BLaER1 (cell line): ENCODE measurements at regions not wholly inside any gene's neighbourhood (a gene's known extent, or its start where the extent isn't known, plus 50 kb on each side); places are given as distances from the start of the nearest gene placed in this dataset.
A peak's percentile ranks its signal among the peaks of the same experiment; 100 is the strongest.

ENCODE experiments used
- H3K27ac ChIP-seq: shearing (Covaris generic); formaldehyde crosslinking; 2 replicates; pipeline ENCODE4 v1.8.1; 2022
- H3K27me3 ChIP-seq: shearing (Covaris generic); formaldehyde crosslinking; 2 replicates; pipeline ENCODE4 v1.8.1; 2022
- H3K36me3 ChIP-seq: shearing (Covaris generic); formaldehyde crosslinking; 2 replicates; pipeline ENCODE4 v1.8.1; 2022
- H3K4me1 ChIP-seq: shearing (Covaris generic); formaldehyde crosslinking; 2 replicates; pipeline ENCODE4 v1.8.1; 2022
- H3K4me2 ChIP-seq: shearing (Covaris generic); formaldehyde crosslinking; 2 replicates; pipeline ENCODE4 v1.8.1; 2022
- H3K4me3 ChIP-seq: shearing (Covaris generic); formaldehyde crosslinking; 2 replicates; pipeline ENCODE4 v1.8.1; 2022
- H3K9ac ChIP-seq: shearing (Covaris generic); formaldehyde crosslinking; 2 replicates; pipeline ENCODE4 v1.8.1; 2022
- H3K9me3 ChIP-seq: shearing (Covaris generic); formaldehyde crosslinking; 2 replicates; pipeline ENCODE4 v1.8.1; 2022
- H4K20me1 ChIP-seq: shearing (Covaris generic); formaldehyde crosslinking; 2 replicates; pipeline ENCODE4 v1.8.1; 2022
- Cebpa-rat ChIP-seq: shearing (Covaris generic); IDR thresholded peaks from 2 replicates; pipeline ENCODE4 v1.8.1; 2022

- Histone ChIP-seq H3K27ac (no peak overlapping the region), H3K36me3 (peaks cover 21% of the 10 kb centered on the region; the same call in 1 of the 2 replicates), H3K9me3 (no peaks in the 10 kb centered on the region), H3K27me3 (no peaks in the 10 kb centered on the region), H3K4me3 (no peak overlapping the region), H4K20me1 (peaks cover 5% of the 10 kb centered on the region; the same call in 1 of the 2 replicates), H3K4me1 (peaks cover 29% of the 10 kb centered on the region), H3K4me2 (no peak overlapping the region), H3K9ac (no peak overlapping the region)
- no peak for TF ChIP-seq Cebpa-rat
These were observed 50.0 kb downstream of the PIK3C2A start for GRCh38 chr11:17157761-17158160.

GRCh38 chr11:17156283-17156682 is 51.5 kb downstream of the PIK3C2A start:
- peaks cover 21% of the 10 kb centered on the region; the same call in 1 of the 2 replicates for H3K36me3 ChIP-seq
- H3K4me3 ChIP-seq, result no peak overlapping the region
- H3K27me3 ChIP-seq, result no peaks in the 10 kb centered on the region
- TF ChIP-seq Cebpa-rat, result no peak
- H3K9me3 ChIP-seq, result no peaks in the 10 kb centered on the region
- H3K27ac ChIP-seq, result no peak overlapping the region
- H3K9ac ChIP-seq, result no peak overlapping the region
- no peak overlapping the region for H3K4me2 ChIP-seq
- peaks cover 17% of the 10 kb centered on the region for H3K4me1 ChIP-seq
- peaks cover 5% of the 10 kb centered on the region; the same call in 1 of the 2 replicates for H4K20me1 ChIP-seq

- Histone ChIP-seq H3K27me3 (no peaks in the 10 kb centered on the region), H3K36me3 (peaks cover 21% of the 10 kb centered on the region; the same call in 1 of the 2 replicates), H3K9ac (no peak overlapping the region), H3K4me3 (no peak overlapping the region), H3K27ac (no peak overlapping the region), H3K4me1 (peaks cover 5% of the 10 kb centered on the region), H3K4me2 (no peak overlapping the region), H3K9me3 (no peaks in the 10 kb centered on the region), H4K20me1 (peaks cover 5% of the 10 kb centered on the region; the same call in 1 of the 2 replicates)
- TF ChIP-seq Cebpa-rat, result no peak
These were observed 53.2 kb downstream of the PIK3C2A start for GRCh38 chr11:17154409-17155159.

GRCh38 chr11:17153757-17154156 is 54.0 kb downstream of the PIK3C2A start:
- TF ChIP-seq Cebpa-rat, result no peak
- Histone ChIP-seq H4K20me1 (0 out of 2 replicates have a peak, but pooled peaks cover 5% of the 10 kb centered on the region), H3K9ac (no peak overlapping the region), H3K9me3 (no peaks in the 10 kb centered on the region), H3K36me3 (peaks cover 21% of the 10 kb centered on the region; the same call in 1 of the 2 replicates), H3K4me1 (peaks cover 5% of the 10 kb centered on the region), H3K27me3 (no peaks in the 10 kb centered on the region), H3K4me2 (no peak overlapping the region), H3K27ac (no peak overlapping the region), H3K4me3 (no peak overlapping the region)

DNA sequence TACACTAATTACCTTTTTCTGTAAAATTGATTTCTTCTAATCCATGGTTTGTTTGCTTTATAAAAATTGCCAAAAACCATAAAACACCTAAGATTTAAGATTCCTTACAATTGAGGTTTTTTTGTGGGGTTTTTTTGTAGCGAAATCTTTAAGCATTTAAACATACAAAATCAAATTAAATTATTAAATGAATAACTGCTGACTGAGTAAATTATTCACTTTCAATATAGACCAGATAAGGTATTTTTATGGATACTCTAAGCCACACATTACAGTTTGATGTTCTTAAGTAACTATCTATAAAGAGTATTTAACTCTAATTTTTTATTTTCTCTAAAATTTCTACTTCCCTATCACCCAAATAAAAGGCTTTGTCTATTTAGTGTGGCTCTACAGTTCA is 55.5 kb downstream of the PIK3C2A start:
- H3K4me2 ChIP-seq, result no peak overlapping the region
- H3K4me3 ChIP-seq, result no peak overlapping the region
- no peaks in the 10 kb centered on the region for H3K9me3 ChIP-seq
- H3K36me3 ChIP-seq, result peaks cover 31% of the 10 kb centered on the region
- no peaks in the 10 kb centered on the region for H3K27me3 ChIP-seq
- no peak overlapping the region for H3K27ac ChIP-seq
- TF ChIP-seq Cebpa-rat, result no peak
- peaks cover 5% of the 10 kb centered on the region for H3K4me1 ChIP-seq
- 0 out of 2 replicates have a peak, but pooled peaks cover 5% of the 10 kb centered on the region for H4K20me1 ChIP-seq
- no peak overlapping the region for H3K9ac ChIP-seq

GRCh38 chr11:17150521-17150920 is 57.3 kb downstream of the PIK3C2A start:
- no peaks in the 10 kb centered on the region for H4K20me1 ChIP-seq
- H3K4me2 ChIP-seq, result no peak overlapping the region
- no peaks in the 10 kb centered on the region for H3K9me3 ChIP-seq
- no peak overlapping the region for H3K4me3 ChIP-seq
- TF ChIP-seq Cebpa-rat, result no peak
- no peaks in the 10 kb centered on the region for H3K27me3 ChIP-seq
- H3K4me1 ChIP-seq, result peaks cover 11% of the 10 kb centered on the region
- no peak overlapping the region for H3K9ac ChIP-seq
- H3K36me3 ChIP-seq, result peaks cover 46% of the 10 kb centered on the region
- H3K27ac ChIP-seq, result no peak overlapping the region

- no peaks in the 10 kb centered on the region for H3K9me3 ChIP-seq
- no peak overlapping the region for H3K4me3 ChIP-seq
- H4K20me1 ChIP-seq, result no peaks in the 10 kb centered on the region
- H3K4me1 ChIP-seq, result peaks cover 6% of the 10 kb centered on the region
- H3K27me3 ChIP-seq, result no peaks in the 10 kb centered on the region
- H3K36me3 ChIP-seq, result peaks cover 54% of the 10 kb centered on the region
- H3K4me2 ChIP-seq, result no peak overlapping the region
- no peak for TF ChIP-seq Cebpa-rat
- H3K27ac ChIP-seq, result no peak overlapping the region
- H3K9ac ChIP-seq, result no peak overlapping the region
These were observed 59.2 kb downstream of the PIK3C2A start for GRCh38 chr11:17148536-17148935.

GRCh38 chr11:17145972-17146371 is 61.8 kb downstream of the PIK3C2A start:
- H3K9ac ChIP-seq, result no peak overlapping the region
- H3K4me2 ChIP-seq, result peak overlapping the region; percentile 12; the same call in 1 of the 2 replicates
- H3K36me3 ChIP-seq, result peaks cover 65% of the 10 kb centered on the region
- TF ChIP-seq Cebpa-rat, result no peak
- H3K4me1 ChIP-seq, result peaks cover 6% of the 10 kb centered on the region; the same call in 1 of the 2 replicates
- H3K4me3 ChIP-seq, result no peak overlapping the region
- H4K20me1 ChIP-seq, result no peaks in the 10 kb centered on the region
- H3K27ac ChIP-seq, result no peak overlapping the region
- H3K9me3 ChIP-seq, result no peaks in the 10 kb centered on the region
- H3K27me3 ChIP-seq, result no peaks in the 10 kb centered on the region

DNA sequence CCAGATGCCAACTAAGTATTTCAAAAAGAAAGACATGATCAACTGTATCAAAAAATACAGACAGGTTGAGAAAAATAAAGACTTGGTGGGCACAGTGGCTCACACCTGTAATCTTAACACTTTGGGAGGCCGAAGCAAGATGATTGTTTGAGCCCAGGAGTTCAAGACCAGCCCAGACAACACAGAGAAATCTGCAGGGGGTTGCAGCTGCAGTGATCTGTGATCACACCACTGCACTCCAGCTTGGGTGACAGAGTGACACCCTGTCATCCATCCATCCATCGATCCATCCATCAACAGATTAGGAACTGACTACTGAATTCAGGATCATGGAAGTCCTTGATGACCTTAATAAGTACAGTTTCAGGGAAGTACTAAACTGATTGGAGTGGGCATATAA is 65.0 kb upstream of the RPS13 start:
- no peak overlapping the region for H3K27ac ChIP-seq
- no peak overlapping the region for H3K4me2 ChIP-seq
- peaks cover 77% of the 10 kb centered on the region for H3K36me3 ChIP-seq

GRCh38 chr11:17141156-17141555 is 63.7 kb upstream of the RPS13 start:
- no peaks in the 10 kb centered on the region for H3K9me3 ChIP-seq
- H3K4me2 ChIP-seq, result no peak overlapping the region
- H3K4me3 ChIP-seq, result no peak overlapping the region
- no peaks in the 10 kb centered on the region for H4K20me1 ChIP-seq
- no peaks in the 10 kb centered on the region for H3K27me3 ChIP-seq
- TF ChIP-seq Cebpa-rat, result no peak
- no peak overlapping the region for H3K9ac ChIP-seq
- no peak overlapping the region for H3K27ac ChIP-seq
- peaks cover 65% of the 10 kb centered on the region for H3K36me3 ChIP-seq
- H3K4me1 ChIP-seq, result peaks cover 2% of the 10 kb centered on the region; the same call in 1 of the 2 replicates

More for the DNA sequence above, 65.0 kb upstream of the RPS13 start:
- no peak for TF ChIP-seq Cebpa-rat
- Histone ChIP-seq H3K9me3 (no peaks in the 10 kb centered on the region), H3K4me1 (peaks cover 6% of the 10 kb centered on the region; the same call in 1 of the 2 replicates), H3K9ac (no peak overlapping the region), H4K20me1 (no peaks in the 10 kb centered on the region), H3K4me3 (no peak overlapping the region), H3K27me3 (no peaks in the 10 kb centered on the region)
